ENCODE measurements at regions not wholly inside any gene's neighbourhood (a gene's known extent, or its start where the extent isn't known, plus 50 kb on each side); places are given as distances from the start of the nearest gene placed in this dataset.
A peak's percentile ranks its signal among the peaks of the same experiment; 100 is the strongest.
"Not testable (repeated sequence)": the region's sequence is repeated elsewhere in the genome, so short reads cannot be mapped to it uniquely, and the experiment has no call there.

- DNase-seq, result no peak
These were observed 384.9 kb upstream of the PROK2 start for GRCh38 chr3:72169561-72170472.

- no peak for DNase-seq
These were observed 384.2 kb upstream of the PROK2 start for GRCh38 chr3:72169120-72169519.

- DNase-seq, result no peak
These were observed 380.9 kb upstream of the PROK2 start for GRCh38 chr3:72165808-72166207.

- DNase-seq, result no peak
These were observed 380.4 kb upstream of the PROK2 start for GRCh38 chr3:72165317-72165716.

- no peak for DNase-seq
These were observed 379.7 kb upstream of the PROK2 start for GRCh38 chr3:72164635-72164978.

- no peak for DNase-seq
These were observed 379.1 kb upstream of the PROK2 start for GRCh38 chr3:72163809-72164634.

GRCh38 chr3:72162649-72163184 is 377.8 kb upstream of the PROK2 start:
- no peak for DNase-seq

GRCh38 chr3:72161881-72162595 is 377.1 kb upstream of the PROK2 start:
- DNase-seq, result peak; percentile 54

GRCh38 chr3:72161285-72161684 is 376.3 kb upstream of the PROK2 start:
- DNase-seq, result not testable (repeated sequence)

- no peak for DNase-seq
These were observed 375.4 kb upstream of the PROK2 start for GRCh38 chr3:72160351-72160750.

GRCh38 chr3:72159487-72159886 is 374.5 kb upstream of the PROK2 start:
- no peak for DNase-seq

GRCh38 chr3:72158639-72159326 is 373.8 kb upstream of the PROK2 start:
- DNase-seq, result no peak

- no peak for DNase-seq
These were observed 373.0 kb upstream of the PROK2 start for GRCh38 chr3:72157748-72158638.

GRCh38 chr3:72155391-72156064 is 370.6 kb upstream of the PROK2 start:
- peak; percentile 72 for DNase-seq

- no peak for DNase-seq
These were observed 369.7 kb upstream of the PROK2 start for GRCh38 chr3:72154391-72155335.

- DNase-seq, result no peak
These were observed 368.7 kb upstream of the PROK2 start for GRCh38 chr3:72153477-72154314.

- DNase-seq, result peak; percentile 70
These were observed 367.9 kb upstream of the PROK2 start for GRCh38 chr3:72152551-72153476.

Measured in dermis blood vessel endothelial cell (primary cell).